HCT116 (cell line): ENCODE measurements at regions not wholly inside any gene's neighbourhood (a gene's known extent, or its start where the extent isn't known, plus 50 kb on each side); places are given as distances from the start of the nearest gene placed in this dataset.

Experiments used
- ATAC-seq: fragments of 200-7000 bp; cut with Tn5 transposase; 2 replicates; pipeline ENCODE4 v1.9.1; 2020; ENCODE audit warnings: mild to moderate bottlenecking, moderate library complexity
- BruUV-seq: library from RNA; stranded (reverse); fragments of 400-500 nt; replicated peaks from 2 replicates; lab custom pipeline; 2021; lab: Mats Ljungman, UMichigan
- CTCF ChIA-PET: fragments of 300-600 bp; sonication (Branson Sonifier 250); formaldehyde crosslinking; loops from one replicate; lab custom pipeline; 2021; ENCODE audit warnings: antibody characterized with exemption; lab: Charles Lee
- POLR2A ChIA-PET: fragments of 300-600, 350-600 bp; sonication (Branson Sonifier 250); formaldehyde crosslinking; loops from one replicate; lab custom pipeline; 2021; ENCODE audit warnings: antibody characterized with exemption; lab: Charles Lee
- RAD21 ChIA-PET, 2 experiments: fragments of 300-600 bp; sonication (Branson Sonifier 250); formaldehyde crosslinking; loops; one replicate each; lab custom pipeline; 2023; ENCODE audit warnings: low total read pairs in 2 of 2; ENCODE audit not compliant: uncharacterized antibody in 2 of 2, unreplicated experiment in 2 of 2, low non-redundant PET in 1 of 2; lab: Charles Lee
- DNase-seq: peaks from one replicate; pipeline ENCODE4 v3.0.0-alpha.2; 2010; ENCODE audit warnings: low read depth, low spot score
- H2AFZ ChIP-seq: fragments of 200-600 bp; shearing (Covaris generic), sonication (generic); 2 replicates; pipeline ENCODE4 v1.6.1; 2017; ENCODE audit warnings: low read depth, mixed run types, mixed read lengths, antibody characterized with exemption, low read length; ENCODE audit not compliant: poor library complexity, severe bottlenecking
- H3K27ac ChIP-seq: 2 replicates; pipeline ENCODE4 v1.5.1; 2012; ENCODE audit warnings: low read depth, low read length
- H3K27me3 ChIP-seq: fragments of 200-600 bp; sonication (generic); 2 replicates; pipeline ENCODE4 v1.6.1; 2016; ENCODE audit warnings: mixed run types, low read length, mixed read lengths; ENCODE audit not compliant: insufficient read depth
- H3K36me3 ChIP-seq, 2 experiments: fragments of 200-500 bp in 1 of 2; fragments of 200-600 bp in 1 of 2; sonication (Bioruptor generic) in 1 of 2; sonication (generic) in 1 of 2; 2 replicates each; pipeline versions ENCODE4 v1.5.1 to v1.6.1; 2014 to 2016; ENCODE audit warnings: low read length in 2 of 2, inconsistent platforms in 1 of 2, mixed read lengths in 1 of 2, mixed run types in 1 of 2; ENCODE audit not compliant: insufficient read depth in 2 of 2, control insufficient read depth in 1 of 2
- H3K4me1 ChIP-seq, 2 experiments: fragments of 200-600 bp in 1 of 2; sonication (generic) in 1 of 2; 2 replicates each; pipeline versions ENCODE4 v1.5.1 to v1.6.1; 2012 to 2017; ENCODE audit warnings: low read length in 2 of 2, inconsistent platforms in 1 of 2, mild to moderate bottlenecking in 1 of 2, mixed read lengths in 1 of 2, mixed run types in 1 of 2, moderate library complexity in 1 of 2; ENCODE audit not compliant: insufficient read depth in 2 of 2, control insufficient read depth in 1 of 2
- H3K4me2 ChIP-seq: fragments of 200-600 bp; sonication (generic); 2 replicates; pipeline ENCODE4 v1.6.1; 2017; ENCODE audit warnings: mixed run types, low read length, mixed read lengths
- H3K4me3 ChIP-seq, 2 experiments: fragments of 200-600 bp in 1 of 2; sonication (generic) in 1 of 2; replicated peaks in 1 of 2; 2 replicates each; pipeline ENCODE4 v1.5.1; 2011 to 2016; ENCODE audit warnings: low read length in 2 of 2, control low read depth in 1 of 2, low read depth in 1 of 2, mild to moderate bottlenecking in 1 of 2, mixed read lengths in 1 of 2, mixed run types in 1 of 2
- H3K79me2 ChIP-seq: fragments of 200-600 bp; sonication (generic); 2 replicates; pipeline ENCODE4 v1.6.1; 2017; ENCODE audit warnings: mild to moderate bottlenecking, mixed run types, low read length, moderate library complexity, mixed read lengths; ENCODE audit not compliant: insufficient read depth
- H3K9ac ChIP-seq: fragments of 200-600 bp; sonication (generic); 2 replicates; pipeline ENCODE4 v1.6.1; 2016; ENCODE audit warnings: low read length, mixed read lengths
- H3K9me2 ChIP-seq: fragments of 200-600 bp; sonication (generic), shearing (Covaris generic); 2 replicates; pipeline ENCODE4 v1.6.1; 2017; ENCODE audit warnings: mixed run types, mild to moderate bottlenecking, moderate library complexity; ENCODE audit not compliant: insufficient read depth
- H3K9me3 ChIP-seq, 2 experiments: fragments of 200-500 bp in 1 of 2; fragments of 200-600 bp in 1 of 2; sonication (Bioruptor generic) in 1 of 2; sonication (generic) in 1 of 2; 2 replicates each; pipeline ENCODE4 v1.6.1; 2014 to 2017; ENCODE audit warnings: low read length in 2 of 2, mixed read lengths in 2 of 2, inconsistent platforms in 1 of 2, low read depth in 1 of 2, mild to moderate bottlenecking in 1 of 2, mixed run types in 1 of 2, moderate library complexity in 1 of 2; ENCODE audit not compliant: control insufficient read depth in 1 of 2, insufficient read depth in 1 of 2
- H4K20me1 ChIP-seq: fragments of 200-600 bp; sonication (generic), shearing (Covaris generic); 2 replicates; pipeline ENCODE4 v1.6.1; 2017; ENCODE audit warnings: mixed run types, mild to moderate bottlenecking, moderate library complexity; ENCODE audit not compliant: insufficient read depth
- CEBPB ChIP-seq: IDR thresholded peaks from 2 replicates; pipeline ENCODE4 v1.6.1; 2012; ENCODE audit warnings: low read depth
- CTCF ChIP-seq, 3 experiments: fragments of 200-600 bp in 1 of 3; sonication (generic) in 1 of 3; IDR thresholded peaks in 2 of 3; conservative IDR thresholded peaks in 1 of 3; 2 replicates each; pipeline ENCODE4 v1.5.1; 2012 to 2017; ENCODE audit warnings: low read depth in 2 of 3, low read length in 2 of 3, antibody characterized with exemption in 1 of 3, borderline replicate concordance in 1 of 3, control low read depth in 1 of 3, mild to moderate bottlenecking in 1 of 3, mixed read lengths in 1 of 3, mixed run types in 1 of 3, moderate library complexity in 1 of 3; ENCODE audit not compliant: insufficient read depth in 1 of 3
- ELF1 ChIP-seq: IDR thresholded peaks from 2 replicates; pipeline ENCODE4 v1.6.1; 2012; ENCODE audit warnings: low read depth, borderline replicate concordance
- EZH2 ChIP-seq: fragments of 200-600 bp; sonication (generic); IDR thresholded peaks from 2 replicates; pipeline ENCODE4 v1.6.1; 2017; ENCODE audit warnings: antibody characterized with exemption, mixed run types
- SIN3A ChIP-seq: IDR thresholded peaks from 2 replicates; pipeline ENCODE4 v1.6.1; 2012; ENCODE audit warnings: low read depth
- SP1 ChIP-seq: IDR thresholded peaks from 2 replicates; pipeline ENCODE4 v1.6.1; 2012; ENCODE audit warnings: low read depth
- YY1 ChIP-seq: IDR thresholded peaks from 2 replicates; pipeline ENCODE4 v1.6.1; 2011; ENCODE audit warnings: low read length, low read depth, moderate library complexity, mild to moderate bottlenecking; ENCODE audit not compliant: insufficient replicate concordance; ENCODE audit errors: extremely low read depth
- ZBTB33 ChIP-seq: IDR thresholded peaks from 2 replicates; pipeline ENCODE4 v1.6.1; 2011; ENCODE audit warnings: mild to moderate bottlenecking, low read length, moderate library complexity; ENCODE audit not compliant: insufficient replicate concordance; ENCODE audit errors: extremely low read depth
- intact Hi-C: fragments of 100-400 bp; cut with micrococcal nuclease; formaldehyde crosslinking; loops from 2 replicates; pipeline ENCODE4 v1.10.0; 2022

GRCh38 chr1:244111027-244111426 is 59.9 kb downstream of the ZBTB18 start:
- H3K27me3 ChIP-seq: peaks cover 79% of the 10 kb centered on the region
- intact Hi-C loops: no loop called here
- H3K27ac ChIP-seq: no peak overlapping the region
- ChIA-PET POLR2A (no interaction called here), CTCF (no interaction called here), RAD21 (no interaction called here)
- H3K79me2 ChIP-seq: no peaks in the 10 kb centered on the region
- TF ChIP-seq CEBPB: no peak
- TF ChIP-seq ELF1: no peak
- TF ChIP-seq SIN3A: no peak
- no peak for TF ChIP-seq SP1
- TF ChIP-seq CTCF (IDR thresholded peaks at IDR 0.05 in 2 of 3, conservative IDR thresholded peaks at IDR 0.05 in 1 of 3; ENCODE audit: borderline replicate concordance in 1 of 3, insufficient read depth in 1 of 3, low read depth in 2 of 3, low read length in 2 of 3): no peak
- TF ChIP-seq EZH2: no peak
- no peaks in the 10 kb centered on the region for H3K4me1 ChIP-seq
- ATAC-seq: no peak
- H3K4me3 ChIP-seq: no peak overlapping the region
- H3K36me3 ChIP-seq: no peaks in the 10 kb centered on the region
- no peaks in the 10 kb centered on the region for H3K9me3 ChIP-seq
- H3K4me2 ChIP-seq: no peak overlapping the region
- no TSS peak for BruUV-seq
- no peaks in the 10 kb centered on the region for H4K20me1 ChIP-seq
- no peak for DNase-seq
- H3K9me2 ChIP-seq: no peaks in the 10 kb centered on the region
- H2AFZ ChIP-seq: no peak overlapping the region
- no peak overlapping the region for H3K9ac ChIP-seq

GRCh38 chr1:244112041-244112440 is 61.0 kb downstream of the ZBTB18 start:
- Histone ChIP-seq H3K27ac (no peak overlapping the region), H3K9me3 (no peaks in the 10 kb centered on the region), H3K9ac (no peak overlapping the region), H3K4me2 (no peak overlapping the region), H2AFZ (no peak overlapping the region), H3K9me2 (no peaks in the 10 kb centered on the region), H3K4me1 (no peaks in the 10 kb centered on the region), H3K79me2 (no peaks in the 10 kb centered on the region), H3K4me3 (no peak overlapping the region), H4K20me1 (no peaks in the 10 kb centered on the region), H3K27me3 (peaks cover 75% of the 10 kb centered on the region), H3K36me3 (no peaks in the 10 kb centered on the region)
- CTCF ChIA-PET: no interaction called here
- no TSS peak for BruUV-seq
- DNase-seq (no peak), ATAC-seq (no peak)
- POLR2A ChIA-PET: no interaction called here
- intact Hi-C loops: no loop called here
- RAD21 ChIA-PET: no interaction called here
- TF ChIP-seq ZBTB33 (no peak), YY1 (no peak)
